ENCODE measurements at regions not wholly inside any gene's neighbourhood (a gene's known extent, or its start where the extent isn't known, plus 50 kb on each side); places are given as distances from the start of the nearest gene placed in this dataset.

DNA sequence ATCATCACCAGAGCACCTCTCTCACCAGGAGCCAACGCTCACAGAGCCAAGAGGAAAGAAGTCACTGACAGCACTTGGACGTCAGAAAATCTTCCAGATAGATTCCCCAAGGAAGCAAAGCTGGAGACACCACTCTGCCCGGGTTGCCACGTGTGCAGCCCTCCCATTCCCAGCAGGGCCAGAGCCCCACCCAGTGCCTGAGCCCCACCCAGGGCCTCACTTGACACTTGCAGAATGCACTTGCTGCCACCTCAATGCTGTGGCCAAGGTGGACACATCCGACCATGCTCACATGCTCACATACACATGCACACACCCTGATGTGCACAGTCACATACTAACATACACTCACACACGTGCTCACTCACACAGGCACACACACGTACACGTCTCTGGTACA is 240.7 kb downstream of the RBFOX3 start:
- no peak for FAIRE-seq
- dilution Hi-C loops (cut with MboI; ENCODE audit: extremely low pct_ligation_motif_present, low sequenced_read_pairs): no loop called here
- no TSS peak for BruUV-seq (replicated peaks)
- no peaks in the 10 kb centered on the region for H4K20me1 ChIP-seq (replicated peaks; ENCODE audit: control insufficient read depth, extremely low read depth, insufficient read depth, low read length)
- H3K4me3 ChIP-seq (replicated peaks in 1 of 3; ENCODE audit: insufficient read depth in 1 of 3, low read depth in 1 of 3, low read length in 3 of 3): no peak overlapping the region
- TF ChIP-seq POLR2A (IDR thresholded peaks at IDR 0.05; ENCODE audit: low read depth, low read length): no peak
- no peak for TF ChIP-seq MYC (IDR thresholded peaks at IDR 0.05; ENCODE audit: low read depth, low read length)
- TF ChIP-seq GATA2 (IDR thresholded peaks at IDR 0.05; ENCODE audit: insufficient read depth, insufficient read length, low read depth, low read length): no peak
- TF ChIP-seq EZH2 (IDR thresholded peaks at IDR 0.05; ENCODE audit: borderline replicate concordance, low read depth, low read length, severe bottlenecking): no peak
- TF ChIP-seq, protein P1, sequence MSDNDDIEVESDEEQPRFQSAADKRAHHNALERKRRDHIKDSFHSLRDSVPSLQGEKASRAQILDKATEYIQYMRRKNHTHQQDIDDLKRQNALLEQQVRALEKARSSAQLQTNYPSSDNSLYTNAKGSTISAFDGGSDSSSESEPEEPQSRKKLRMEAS (IDR thresholded peaks at IDR 0.05; ENCODE audit: insufficient read depth, insufficient read length): no peak
- TF ChIP-seq, protein P2, sequence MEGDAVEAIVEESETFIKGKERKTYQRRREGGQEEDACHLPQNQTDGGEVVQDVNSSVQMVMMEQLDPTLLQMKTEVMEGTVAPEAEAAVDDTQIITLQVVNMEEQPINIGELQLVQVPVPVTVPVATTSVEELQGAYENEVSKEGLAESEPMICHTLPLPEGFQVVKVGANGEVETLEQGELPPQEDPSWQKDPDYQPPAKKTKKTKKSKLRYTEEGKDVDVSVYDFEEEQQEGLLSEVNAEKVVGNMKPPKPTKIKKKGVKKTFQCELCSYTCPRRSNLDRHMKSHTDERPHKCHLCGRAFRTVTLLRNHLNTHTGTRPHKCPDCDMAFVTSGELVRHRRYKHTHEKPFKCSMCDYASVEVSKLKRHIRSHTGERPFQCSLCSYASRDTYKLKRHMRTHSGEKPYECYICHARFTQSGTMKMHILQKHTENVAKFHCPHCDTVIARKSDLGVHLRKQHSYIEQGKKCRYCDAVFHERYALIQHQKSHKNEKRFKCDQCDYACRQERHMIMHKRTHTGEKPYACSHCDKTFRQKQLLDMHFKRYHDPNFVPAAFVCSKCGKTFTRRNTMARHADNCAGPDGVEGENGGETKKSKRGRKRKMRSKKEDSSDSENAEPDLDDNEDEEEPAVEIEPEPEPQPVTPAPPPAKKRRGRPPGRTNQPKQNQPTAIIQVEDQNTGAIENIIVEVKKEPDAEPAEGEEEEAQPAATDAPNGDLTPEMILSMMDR (IDR thresholded peaks at IDR 0.05; ENCODE audit: extremely low read depth in 1 of 2, insufficient read depth in 1 of 2, low read depth in 1 of 2, low read length in 2 of 2): no peak
- no peak for TF ChIP-seq JUN (IDR thresholded peaks at IDR 0.05; ENCODE audit: borderline replicate concordance, insufficient read depth, insufficient read length, low read depth)
- no peak for TF ChIP-seq POLR2AphosphoS5 (IDR thresholded peaks at IDR 0.05; ENCODE audit: insufficient read depth, low read depth, low read length)
- TF ChIP-seq FOS (IDR thresholded peaks at IDR 0.05; ENCODE audit: borderline replicate concordance, insufficient read depth, low read length): no peak
- no peak for DNase-seq (ENCODE audit: low read depth, low spot score)
- no peaks in the 10 kb centered on the region for H3K4me1 ChIP-seq (ENCODE audit: control insufficient read depth, extremely low read depth, insufficient read depth, low read length)
- H3K9ac ChIP-seq (replicated peaks; ENCODE audit: extremely low read depth, insufficient read depth, low read length): no peak overlapping the region
- no peaks in the 10 kb centered on the region for H3K9me1 ChIP-seq (replicated peaks; ENCODE audit: control insufficient read depth, extremely low read depth, insufficient read depth, low read length)
- intact Hi-C loops (cut with micrococcal nuclease): no loop called here
- no peaks in the 10 kb centered on the region for H3K27me3 ChIP-seq (ENCODE audit: control insufficient read depth in 2 of 2, insufficient read depth in 2 of 2, low read length in 2 of 2)
- H3K36me3 ChIP-seq (ENCODE audit: control insufficient read depth in 2 of 2, extremely low read depth in 1 of 2, insufficient read depth in 2 of 2, low read length in 2 of 2): no peaks in the 10 kb centered on the region
- CTCF ChIA-PET: no interaction called here
- no peak overlapping the region for H2AFZ ChIP-seq (ENCODE audit: low read depth, low read length)
- no peak overlapping the region for H3K27ac ChIP-seq (ENCODE audit: insufficient read depth, low read depth, low read length)
- POLR2A ChIA-PET: no interaction called here
- H3K79me2 ChIP-seq (ENCODE audit: control insufficient read depth, insufficient read depth, low read length): no peaks in the 10 kb centered on the region
- H3K9me3 ChIP-seq (replicated peaks; ENCODE audit: control insufficient read depth, insufficient read depth, low read length): no peaks in the 10 kb centered on the region
- H3K4me2 ChIP-seq (ENCODE audit: insufficient read depth, low read length): no peak overlapping the region
